BLaER1 treated with 17β-estradiol and CSF1 and Interleukin-3, amounts not matched to agents 10 nM and 100 nM (cell line): ENCODE measurements at regions not wholly inside any gene's neighbourhood (a gene's known extent, or its start where the extent isn't known, plus 50 kb on each side); places are given as distances from the start of the nearest gene placed in this dataset.

Experiments
- H3K27ac ChIP-seq, 11 experiments: shearing (Covaris generic); formaldehyde crosslinking; 2 replicates each; pipeline ENCODE4 v1.8.1; 2022
- H3K27me3 ChIP-seq, 11 experiments: shearing (Covaris generic); formaldehyde crosslinking; 2 replicates each; pipeline ENCODE4 v1.8.1; 2022
- H3K36me3 ChIP-seq, 11 experiments: shearing (Covaris generic); formaldehyde crosslinking; 2 replicates each; pipeline ENCODE4 v1.8.1; 2022
- H3K4me1 ChIP-seq, 10 experiments: shearing (Covaris generic); formaldehyde crosslinking; 2 replicates each; pipeline ENCODE4 v1.8.1; 2022
- H3K4me2 ChIP-seq, 11 experiments: shearing (Covaris generic); formaldehyde crosslinking; 2 replicates each; pipeline ENCODE4 v1.8.1; 2022
- H3K4me3 ChIP-seq, 10 experiments: shearing (Covaris generic); formaldehyde crosslinking; 2 replicates each; pipeline ENCODE4 v1.8.1; 2022
- H3K9ac ChIP-seq, 11 experiments: shearing (Covaris generic); formaldehyde crosslinking; 2 replicates each; pipeline ENCODE4 v1.8.1; 2022
- H3K9me3 ChIP-seq, 11 experiments: shearing (Covaris generic); formaldehyde crosslinking; replicated peaks in 1 of 11; 2 replicates each; pipeline ENCODE4 v1.8.1; 2022
- H4K20me1 ChIP-seq, 11 experiments: shearing (Covaris generic); formaldehyde crosslinking; 2 replicates each; pipeline ENCODE4 v1.8.1; 2022
- Cebpa-rat ChIP-seq, 11 experiments: shearing (Covaris generic); IDR thresholded peaks; 2 replicates each; pipeline ENCODE4 v1.8.1; 2022

DNA sequence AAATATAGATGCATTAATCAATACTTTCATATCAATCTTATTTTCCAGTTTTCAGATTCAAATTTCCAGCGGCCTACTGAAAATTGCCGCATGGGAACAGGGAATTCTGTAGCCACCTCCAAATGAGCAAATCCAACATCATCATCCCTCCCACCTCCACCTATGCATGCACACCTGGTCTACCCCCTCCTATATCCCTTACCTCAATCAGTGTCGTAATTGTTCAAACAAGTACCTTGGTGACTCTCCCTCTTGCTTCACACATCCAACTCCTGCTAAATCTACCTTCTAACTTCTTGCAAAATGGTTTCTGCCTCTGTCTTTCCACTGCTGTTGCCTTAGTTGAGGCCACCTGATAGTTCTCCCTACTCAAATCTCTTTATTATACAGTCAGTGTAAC is 160.1 kb downstream of the SOX9 start:
- Histone ChIP-seq H3K27ac (no peak overlapping the region), H3K9me3 (peaks cover 0 to 11% (median 5%) of the 10 kb centered on the region in 11 experiments; a peak in 12 of 22 replicates), H3K4me3 (no peak overlapping the region), H3K9ac (no peak overlapping the region), H3K36me3 (no peaks in the 10 kb centered on the region), H4K20me1 (no peaks in the 10 kb centered on the region), H3K27me3 (no peaks in the 10 kb centered on the region), H3K4me1 (no peaks in the 10 kb centered on the region), H3K4me2 (no peak overlapping the region)
- no peak for TF ChIP-seq Cebpa-rat (IDR thresholded peaks at IDR 0.05)

- peaks cover 0 to 3% (median 0%) of the 10 kb centered on the region in 11 experiments; a peak in 1 of 22 replicates for H3K9me3 ChIP-seq
Observed at GRCh38 chr17:72282439-72283029, 161.7 kb downstream of the SOX9 start.

DNA sequence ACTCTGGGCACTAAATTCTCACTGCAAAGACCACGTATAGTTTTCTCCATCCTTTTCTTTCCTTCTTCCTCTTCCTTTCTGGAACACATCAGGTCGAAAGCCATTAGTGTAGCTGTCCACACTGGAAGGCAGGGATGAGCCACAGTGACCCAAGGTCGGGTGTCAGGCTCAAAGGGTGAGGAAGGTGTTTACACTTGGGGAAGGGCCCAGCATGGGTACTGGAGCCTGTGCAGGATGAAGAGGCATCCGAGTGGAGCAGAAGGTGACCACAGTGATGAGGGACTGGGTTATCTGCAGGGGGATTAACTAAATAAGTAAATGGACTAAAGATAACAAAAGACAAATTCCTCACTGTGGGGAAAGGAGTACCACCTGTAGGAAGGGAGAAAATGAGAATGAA is 164.0 kb downstream of the SOX9 start:
- Histone ChIP-seq H3K9me3 (no peaks in the 10 kb centered on the region; a peak in 1 of 22 replicates), H3K4me2 (no peak overlapping the region)

More at GRCh38 chr17:72282439-72283029, 161.7 kb downstream of the SOX9 start:
- H3K27me3 ChIP-seq: no peaks in the 10 kb centered on the region
- no peaks in the 10 kb centered on the region for H3K36me3 ChIP-seq
- no peak overlapping the region for H3K9ac ChIP-seq
- H3K4me2 ChIP-seq: no peak overlapping the region
- TF ChIP-seq Cebpa-rat (IDR thresholded peaks at IDR 0.05): no peak
- no peaks in the 10 kb centered on the region for H4K20me1 ChIP-seq
- H3K4me3 ChIP-seq: no peak overlapping the region
- no peaks in the 10 kb centered on the region for H3K4me1 ChIP-seq
- H3K27ac ChIP-seq: no peak overlapping the region

DNA sequence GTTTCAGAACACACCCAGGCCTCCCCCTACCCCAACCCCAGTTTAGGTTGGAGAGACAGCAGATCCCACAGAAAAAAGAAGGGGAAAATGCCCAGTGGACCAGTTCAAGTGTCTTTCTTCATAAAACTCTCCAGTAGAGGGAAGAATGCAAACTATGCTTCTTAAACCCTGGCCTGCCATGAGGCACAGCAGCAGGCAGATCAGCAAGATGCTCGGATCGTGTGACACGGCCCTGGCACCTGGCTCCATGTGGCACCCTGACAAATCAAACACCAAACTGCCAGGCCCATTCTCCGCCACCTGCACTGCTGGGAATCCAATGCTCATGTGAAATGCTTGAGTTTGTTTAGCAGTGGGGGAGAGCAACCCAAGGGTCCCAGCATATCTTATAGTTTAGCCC is 166.8 kb downstream of the SOX9 start:
- H3K4me3 ChIP-seq: no peak overlapping the region
- no peak overlapping the region for H3K27ac ChIP-seq

More for the DNA sequence above, 164.0 kb downstream of the SOX9 start:
- H3K27ac ChIP-seq: no peak overlapping the region
- H3K36me3 ChIP-seq: no peaks in the 10 kb centered on the region
- no peak overlapping the region for H3K9ac ChIP-seq
- no peaks in the 10 kb centered on the region for H4K20me1 ChIP-seq
- H3K4me1 ChIP-seq: no peaks in the 10 kb centered on the region
- TF ChIP-seq Cebpa-rat (IDR thresholded peaks at IDR 0.05): no peak
- H3K4me3 ChIP-seq: no peak overlapping the region
- no peaks in the 10 kb centered on the region for H3K27me3 ChIP-seq

DNA sequence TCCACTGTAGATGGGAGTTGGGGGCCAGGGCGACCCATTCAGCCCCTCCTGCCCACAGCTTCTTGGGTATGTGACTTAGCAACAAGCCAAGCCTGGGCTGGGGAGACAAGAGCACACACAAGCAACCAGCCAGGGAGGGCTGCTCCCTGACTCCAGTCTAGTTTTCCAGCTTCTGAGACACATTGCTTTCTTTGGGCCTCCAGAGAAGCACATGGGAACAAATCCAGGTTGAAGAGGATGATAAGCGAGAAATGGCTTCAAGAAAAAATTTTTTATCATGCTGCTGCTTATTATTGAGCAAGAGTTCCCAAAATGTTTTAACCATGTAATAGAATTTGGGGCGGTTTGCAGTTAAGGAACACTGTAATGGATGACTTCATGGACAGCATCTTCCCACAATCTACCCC is 173.7 kb downstream of the SOX9 start:
- H3K27me3 ChIP-seq: no peaks in the 10 kb centered on the region
- no peaks in the 10 kb centered on the region for H3K36me3 ChIP-seq
- H3K4me3 ChIP-seq: no peak overlapping the region
- no peak overlapping the region for H3K9ac ChIP-seq
- no peak overlapping the region for H3K27ac ChIP-seq
- no peaks in the 10 kb centered on the region for H4K20me1 ChIP-seq
- peaks cover 0 to 5% (median 0%) of the 10 kb centered on the region in 11 experiments; a peak in 3 of 22 replicates for H3K9me3 ChIP-seq
- no peak for TF ChIP-seq Cebpa-rat (IDR thresholded peaks at IDR 0.05)
- H3K4me1 ChIP-seq: peaks cover 7 to 35% (median 23%) of the 10 kb centered on the region in 10 experiments; a peak in 18 of 20 replicates
- peak overlapping the region in 9 of 11 experiments; percentile 23 to 80 (median 70); a peak in 18 of 22 replicates for H3K4me2 ChIP-seq

More for the DNA sequence above, 166.8 kb downstream of the SOX9 start:
- no peak overlapping the region for H3K9ac ChIP-seq
- H3K9me3 ChIP-seq: peaks cover 0 to 5% (median 0%) of the 10 kb centered on the region in 11 experiments; a peak in 1 of 22 replicates
- H4K20me1 ChIP-seq: no peaks in the 10 kb centered on the region
- H3K4me2 ChIP-seq: no peak overlapping the region
- H3K36me3 ChIP-seq: no peaks in the 10 kb centered on the region
- no peak for TF ChIP-seq Cebpa-rat (IDR thresholded peaks at IDR 0.05)
- H3K4me1 ChIP-seq: no peaks in the 10 kb centered on the region
- no peaks in the 10 kb centered on the region for H3K27me3 ChIP-seq

- Histone ChIP-seq H4K20me1 (no peaks in the 10 kb centered on the region), H3K27ac (no peak overlapping the region), H3K4me2 (no peak overlapping the region), H3K9ac (no peak overlapping the region), H3K9me3 (peaks cover 0 to 5% (median 0%) of the 10 kb centered on the region in 11 experiments; a peak in 3 of 22 replicates), H3K27me3 (no peaks in the 10 kb centered on the region), H3K36me3 (no peaks in the 10 kb centered on the region), H3K4me3 (no peak overlapping the region), H3K4me1 (peaks cover 7 to 39% (median 27%) of the 10 kb centered on the region in 10 experiments; a peak in 18 of 20 replicates)
- no peak for TF ChIP-seq Cebpa-rat (IDR thresholded peaks at IDR 0.05)
Observed at GRCh38 chr17:72295916-72296315, 175.1 kb downstream of the SOX9 start.

- Histone ChIP-seq H3K27ac (no peak overlapping the region), H4K20me1 (no peaks in the 10 kb centered on the region), H3K4me3 (no peak overlapping the region), H3K4me2 (no peak overlapping the region), H3K36me3 (no peaks in the 10 kb centered on the region), H3K27me3 (no peaks in the 10 kb centered on the region), H3K9ac (no peak overlapping the region), H3K9me3 (peaks cover 0 to 5% (median 0%) of the 10 kb centered on the region in 11 experiments; a peak in 3 of 22 replicates), H3K4me1 (peaks cover 7 to 39% (median 27%) of the 10 kb centered on the region in 10 experiments; a peak in 18 of 20 replicates)
- TF ChIP-seq Cebpa-rat (IDR thresholded peaks at IDR 0.05): no peak
Observed at GRCh38 chr17:72296456-72296855, 175.6 kb downstream of the SOX9 start.

DNA sequence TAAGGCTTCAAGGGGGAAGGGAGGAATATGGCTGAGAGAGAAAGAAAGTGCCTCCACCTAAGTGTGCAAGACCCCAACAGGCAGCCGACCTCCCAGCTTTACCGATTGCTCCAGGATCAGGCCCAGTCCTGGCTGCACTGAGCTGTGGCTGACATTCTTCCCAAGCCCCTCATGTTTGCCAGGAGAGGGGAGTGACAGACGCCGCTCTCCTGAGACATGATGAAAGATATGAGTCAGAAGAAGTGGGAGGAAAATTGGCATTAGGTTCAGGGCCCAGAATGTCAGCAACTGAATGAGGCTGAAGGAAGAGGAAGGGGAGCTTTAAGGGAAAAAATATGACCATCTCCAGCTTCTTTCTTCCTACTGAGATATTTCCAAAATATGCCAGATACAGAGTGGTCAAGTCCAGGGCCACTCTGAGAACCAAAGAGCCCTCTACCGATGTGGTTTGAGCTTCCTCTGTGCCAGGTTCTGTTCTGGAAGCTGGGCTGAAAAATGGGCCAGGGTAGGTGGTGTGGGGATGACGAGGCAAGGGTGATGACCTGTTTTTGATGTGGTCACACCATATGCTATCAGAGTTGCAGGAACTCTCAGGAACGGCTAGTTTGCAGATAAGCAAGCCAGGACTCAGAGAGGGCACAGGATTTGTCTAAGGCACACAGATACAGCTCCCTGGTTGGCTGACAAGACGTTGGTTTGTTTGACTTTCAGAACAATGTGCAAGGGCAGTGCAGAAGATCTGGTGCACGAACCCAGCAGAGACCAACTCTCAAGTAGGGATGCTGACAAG is 176.7 kb downstream of the SOX9 start:
- Histone ChIP-seq H3K36me3 (no peaks in the 10 kb centered on the region), H3K27ac (no peak overlapping the region), H3K4me1 (peaks cover 7 to 39% (median 27%) of the 10 kb centered on the region in 10 experiments; a peak in 18 of 20 replicates)

DNA sequence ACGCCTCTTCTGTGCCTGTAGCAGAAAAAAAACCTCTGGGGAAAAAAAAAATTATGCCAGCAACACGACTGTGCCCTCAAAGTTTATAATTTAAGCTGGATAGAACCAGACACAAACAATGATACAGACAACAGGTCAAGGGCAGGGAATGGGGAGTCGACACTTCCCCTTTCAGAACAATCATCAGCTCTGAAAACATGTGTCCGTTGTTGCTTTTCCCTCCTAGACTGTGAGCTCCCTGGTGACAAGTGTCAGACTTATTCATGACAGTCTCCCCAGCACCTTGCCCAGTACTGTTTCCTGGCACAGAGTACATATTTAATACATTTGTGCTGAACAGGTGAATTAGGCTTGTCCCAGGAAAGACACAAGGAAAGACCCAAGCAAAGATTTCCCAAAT is 178.3 kb downstream of the SOX9 start:
- Histone ChIP-seq H3K4me3 (no peak overlapping the region), H3K9me3 (peaks cover 0 to 5% (median 0%) of the 10 kb centered on the region in 11 experiments; a peak in 3 of 22 replicates), H3K27ac (no peak overlapping the region), H3K4me1 (peaks cover 7 to 28% (median 20%) of the 10 kb centered on the region in 10 experiments; a peak in 18 of 20 replicates), H3K4me2 (peak overlapping the region; percentile 11 to 57 (median 45); a peak in 19 of 22 replicates), H3K36me3 (no peaks in the 10 kb centered on the region), H3K9ac (no peak overlapping the region), H3K27me3 (no peaks in the 10 kb centered on the region), H4K20me1 (no peaks in the 10 kb centered on the region)
- no peak for TF ChIP-seq Cebpa-rat (IDR thresholded peaks at IDR 0.05)

More for the DNA sequence above, 176.7 kb downstream of the SOX9 start:
- no peak for TF ChIP-seq Cebpa-rat (IDR thresholded peaks at IDR 0.05)
- Histone ChIP-seq H3K4me3 (no peak overlapping the region), H3K9me3 (peaks cover 0 to 5% (median 0%) of the 10 kb centered on the region in 11 experiments; a peak in 3 of 22 replicates), H3K9ac (no peak overlapping the region), H4K20me1 (no peaks in the 10 kb centered on the region), H3K27me3 (no peaks in the 10 kb centered on the region), H3K4me2 (peak overlapping the region in 2 of 11 experiments; percentile 6 to 50; a peak in 1 of 22 replicates)
